ENCODE measurements at regions not wholly inside any gene's neighbourhood (a gene's known extent, or its start where the extent isn't known, plus 50 kb on each side); places are given as distances from the start of the nearest gene placed in this dataset.

DNA sequence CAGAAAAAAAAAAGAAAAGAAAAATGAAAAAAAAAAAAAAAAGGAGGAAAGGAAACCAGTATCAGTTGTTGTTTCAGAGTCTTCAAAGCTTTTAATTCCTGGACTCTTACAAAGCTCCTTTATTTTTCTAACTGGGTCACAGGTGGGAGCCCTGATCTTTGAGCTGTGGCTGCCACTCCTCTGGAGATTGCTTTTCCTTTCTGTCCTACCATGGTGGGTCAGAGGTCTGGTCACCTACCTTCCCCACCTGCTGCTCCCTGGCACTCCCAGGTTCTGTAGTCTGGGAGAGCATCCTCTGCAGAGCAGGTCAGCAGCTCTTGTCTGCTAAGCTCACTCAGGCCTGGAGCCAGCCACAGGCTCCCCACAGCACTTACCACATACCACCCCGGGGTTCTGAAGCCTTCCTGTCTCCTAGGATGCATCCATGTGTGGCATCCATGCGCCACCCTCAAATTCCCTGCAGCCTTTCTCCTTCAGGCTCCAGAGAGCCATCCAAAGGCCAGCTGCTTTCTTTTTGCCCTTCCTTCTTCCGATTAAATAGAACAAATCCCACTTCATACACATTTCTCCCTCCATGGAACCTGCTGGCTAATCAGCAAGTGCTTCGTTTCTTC lies 73.2 kb upstream of the TPK1 start:
- TF ChIP-seq, protein P1, sequence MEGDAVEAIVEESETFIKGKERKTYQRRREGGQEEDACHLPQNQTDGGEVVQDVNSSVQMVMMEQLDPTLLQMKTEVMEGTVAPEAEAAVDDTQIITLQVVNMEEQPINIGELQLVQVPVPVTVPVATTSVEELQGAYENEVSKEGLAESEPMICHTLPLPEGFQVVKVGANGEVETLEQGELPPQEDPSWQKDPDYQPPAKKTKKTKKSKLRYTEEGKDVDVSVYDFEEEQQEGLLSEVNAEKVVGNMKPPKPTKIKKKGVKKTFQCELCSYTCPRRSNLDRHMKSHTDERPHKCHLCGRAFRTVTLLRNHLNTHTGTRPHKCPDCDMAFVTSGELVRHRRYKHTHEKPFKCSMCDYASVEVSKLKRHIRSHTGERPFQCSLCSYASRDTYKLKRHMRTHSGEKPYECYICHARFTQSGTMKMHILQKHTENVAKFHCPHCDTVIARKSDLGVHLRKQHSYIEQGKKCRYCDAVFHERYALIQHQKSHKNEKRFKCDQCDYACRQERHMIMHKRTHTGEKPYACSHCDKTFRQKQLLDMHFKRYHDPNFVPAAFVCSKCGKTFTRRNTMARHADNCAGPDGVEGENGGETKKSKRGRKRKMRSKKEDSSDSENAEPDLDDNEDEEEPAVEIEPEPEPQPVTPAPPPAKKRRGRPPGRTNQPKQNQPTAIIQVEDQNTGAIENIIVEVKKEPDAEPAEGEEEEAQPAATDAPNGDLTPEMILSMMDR (IDR thresholded peaks at IDR 0.05; ENCODE audit: control insufficient read depth, extremely low read depth, insufficient read depth), result no peak
- DNase-seq (ENCODE audit: low read depth), result no peak
- H3K4me3 ChIP-seq (ENCODE audit: low read depth, low read length), result no peak overlapping the region

DNA sequence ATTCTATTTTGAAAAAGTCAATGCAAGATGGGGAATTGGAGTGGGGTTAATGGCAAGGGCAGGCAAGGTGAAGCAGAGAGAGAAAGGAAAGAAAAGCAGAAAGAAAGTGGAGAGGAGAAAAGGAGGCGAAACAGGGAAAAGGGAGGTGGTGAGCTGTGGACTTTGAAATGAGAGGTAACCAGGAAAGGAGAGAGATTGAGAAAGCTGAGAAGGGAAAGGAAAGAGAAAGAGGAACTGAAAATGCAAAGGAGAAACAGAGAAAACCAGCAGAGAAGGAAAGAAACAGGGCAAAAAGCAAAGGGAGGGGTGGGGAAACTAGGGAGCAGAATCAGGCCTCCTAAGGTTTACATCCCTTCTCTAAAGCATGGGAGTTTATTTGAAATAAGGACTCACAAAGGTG lies 72.5 kb upstream of the TPK1 start:
- TF ChIP-seq, protein P1 (IDR thresholded peaks at IDR 0.05; ENCODE audit: control insufficient read depth, extremely low read depth, insufficient read depth), result no peak
- DNase-seq (ENCODE audit: low read depth), result no peak
- no peak overlapping the region for H3K4me3 ChIP-seq (ENCODE audit: low read depth, low read length)

DNA sequence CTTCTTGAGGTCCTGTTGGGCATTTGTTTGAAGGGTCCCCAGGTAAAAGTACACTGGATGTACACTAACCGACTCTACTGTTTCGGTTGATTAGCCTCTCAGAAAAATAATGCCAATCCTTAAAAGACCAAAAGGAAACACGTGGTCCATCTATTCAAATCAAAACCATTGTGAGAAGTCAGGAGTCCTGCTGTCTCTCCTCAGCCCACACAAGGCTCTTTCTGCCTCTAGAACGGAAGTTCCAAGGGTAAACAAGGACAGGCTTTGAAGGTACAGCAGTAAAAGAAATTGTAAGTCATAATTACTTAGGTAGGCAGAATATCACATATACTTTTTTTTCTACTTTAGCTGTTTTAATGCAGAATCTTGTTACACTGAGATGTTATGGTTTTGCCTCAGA lies 71.7 kb upstream of the TPK1 start:
- H3K4me3 ChIP-seq (ENCODE audit: low read depth, low read length), result no peak overlapping the region
- no peak for DNase-seq (ENCODE audit: low read depth)
- TF ChIP-seq, protein P1 (IDR thresholded peaks at IDR 0.05; ENCODE audit: control insufficient read depth, extremely low read depth, insufficient read depth), result no peak

DNA sequence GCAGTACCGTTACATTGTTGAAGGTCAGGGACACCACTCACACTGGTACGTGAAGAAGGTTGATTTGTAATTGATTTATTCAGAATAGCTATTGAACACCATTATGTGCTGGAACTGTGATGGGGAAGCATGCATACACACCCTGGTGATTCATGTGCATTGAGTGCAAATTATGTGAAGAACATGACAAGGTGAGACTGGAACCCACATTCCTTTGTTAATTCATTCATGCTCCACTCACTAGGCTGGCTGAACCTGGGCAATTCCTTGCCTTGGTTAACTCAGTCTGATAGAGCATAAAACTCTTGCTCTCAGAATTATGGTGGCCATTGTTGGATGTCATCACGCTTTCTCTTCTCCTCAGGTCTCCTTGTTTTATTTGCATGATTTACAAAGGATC lies 67.3 kb upstream of the TPK1 start:
- no peak overlapping the region for H3K4me3 ChIP-seq (ENCODE audit: low read depth, low read length)
- TF ChIP-seq, protein P1 (IDR thresholded peaks at IDR 0.05; ENCODE audit: control insufficient read depth, extremely low read depth, insufficient read depth), result no peak
- no peak for DNase-seq (ENCODE audit: low read depth)

DNA sequence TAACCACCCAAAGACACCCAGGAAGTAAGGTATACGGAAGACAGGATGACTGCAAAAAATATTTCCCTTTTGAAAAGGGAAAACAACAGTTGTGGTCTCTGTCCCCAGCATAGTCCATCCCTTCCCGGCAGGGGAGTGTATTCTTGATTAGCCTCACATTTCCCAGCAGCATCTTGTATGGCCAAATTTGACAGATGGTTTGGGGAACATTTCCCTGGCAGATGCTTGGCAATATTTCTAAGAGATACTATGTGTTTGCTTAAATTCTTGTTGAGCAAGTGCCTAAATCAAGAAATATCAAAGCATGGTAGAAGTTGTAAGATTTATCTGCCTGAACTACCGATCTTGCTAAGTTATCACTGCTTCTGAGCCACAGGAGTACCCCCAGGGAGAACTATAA lies 56.9 kb upstream of the TPK1 start:
- DNase-seq (ENCODE audit: low read depth), result no peak
- no peak overlapping the region for H3K4me3 ChIP-seq (ENCODE audit: low read depth, low read length)
- TF ChIP-seq, protein P1 (IDR thresholded peaks at IDR 0.05; ENCODE audit: control insufficient read depth, extremely low read depth, insufficient read depth), result no peak
